ENCODE measurements at regions not wholly inside any gene's neighbourhood (a gene's known extent, or its start where the extent isn't known, plus 50 kb on each side); places are given as distances from the start of the nearest gene placed in this dataset.

DNA sequence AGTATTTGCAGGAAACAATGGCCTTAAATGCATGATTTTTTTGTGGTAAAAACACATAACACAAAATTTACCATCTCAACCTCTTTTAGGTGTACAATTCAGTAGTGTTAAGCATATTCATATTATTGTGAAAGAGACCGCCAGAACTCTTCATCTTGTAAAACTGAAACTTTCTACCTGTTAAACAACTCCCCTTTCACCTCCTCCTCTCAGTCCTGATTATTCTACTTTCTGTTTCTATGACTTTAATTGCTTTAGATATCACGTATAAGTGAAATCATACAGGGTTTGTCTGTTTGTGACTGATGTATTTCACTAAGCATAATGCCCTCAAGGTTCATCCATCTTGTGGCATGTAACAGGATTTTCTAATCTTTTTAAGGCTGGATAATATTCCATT, 353.4 kb downstream of the ADAMTS20 start:
- no peak for TF ChIP-seq POLR2AphosphoS5 (IDR thresholded peaks at IDR 0.05)
- TF ChIP-seq, protein P1, sequence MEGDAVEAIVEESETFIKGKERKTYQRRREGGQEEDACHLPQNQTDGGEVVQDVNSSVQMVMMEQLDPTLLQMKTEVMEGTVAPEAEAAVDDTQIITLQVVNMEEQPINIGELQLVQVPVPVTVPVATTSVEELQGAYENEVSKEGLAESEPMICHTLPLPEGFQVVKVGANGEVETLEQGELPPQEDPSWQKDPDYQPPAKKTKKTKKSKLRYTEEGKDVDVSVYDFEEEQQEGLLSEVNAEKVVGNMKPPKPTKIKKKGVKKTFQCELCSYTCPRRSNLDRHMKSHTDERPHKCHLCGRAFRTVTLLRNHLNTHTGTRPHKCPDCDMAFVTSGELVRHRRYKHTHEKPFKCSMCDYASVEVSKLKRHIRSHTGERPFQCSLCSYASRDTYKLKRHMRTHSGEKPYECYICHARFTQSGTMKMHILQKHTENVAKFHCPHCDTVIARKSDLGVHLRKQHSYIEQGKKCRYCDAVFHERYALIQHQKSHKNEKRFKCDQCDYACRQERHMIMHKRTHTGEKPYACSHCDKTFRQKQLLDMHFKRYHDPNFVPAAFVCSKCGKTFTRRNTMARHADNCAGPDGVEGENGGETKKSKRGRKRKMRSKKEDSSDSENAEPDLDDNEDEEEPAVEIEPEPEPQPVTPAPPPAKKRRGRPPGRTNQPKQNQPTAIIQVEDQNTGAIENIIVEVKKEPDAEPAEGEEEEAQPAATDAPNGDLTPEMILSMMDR (IDR thresholded peaks at IDR 0.05; ENCODE audit: poor library complexity, severe bottlenecking), result no peak
- TF ChIP-seq EP300 (conservative IDR thresholded peaks at IDR 0.05; ENCODE audit: poor library complexity, severe bottlenecking), result no peak
- TF ChIP-seq, protein P2, sequence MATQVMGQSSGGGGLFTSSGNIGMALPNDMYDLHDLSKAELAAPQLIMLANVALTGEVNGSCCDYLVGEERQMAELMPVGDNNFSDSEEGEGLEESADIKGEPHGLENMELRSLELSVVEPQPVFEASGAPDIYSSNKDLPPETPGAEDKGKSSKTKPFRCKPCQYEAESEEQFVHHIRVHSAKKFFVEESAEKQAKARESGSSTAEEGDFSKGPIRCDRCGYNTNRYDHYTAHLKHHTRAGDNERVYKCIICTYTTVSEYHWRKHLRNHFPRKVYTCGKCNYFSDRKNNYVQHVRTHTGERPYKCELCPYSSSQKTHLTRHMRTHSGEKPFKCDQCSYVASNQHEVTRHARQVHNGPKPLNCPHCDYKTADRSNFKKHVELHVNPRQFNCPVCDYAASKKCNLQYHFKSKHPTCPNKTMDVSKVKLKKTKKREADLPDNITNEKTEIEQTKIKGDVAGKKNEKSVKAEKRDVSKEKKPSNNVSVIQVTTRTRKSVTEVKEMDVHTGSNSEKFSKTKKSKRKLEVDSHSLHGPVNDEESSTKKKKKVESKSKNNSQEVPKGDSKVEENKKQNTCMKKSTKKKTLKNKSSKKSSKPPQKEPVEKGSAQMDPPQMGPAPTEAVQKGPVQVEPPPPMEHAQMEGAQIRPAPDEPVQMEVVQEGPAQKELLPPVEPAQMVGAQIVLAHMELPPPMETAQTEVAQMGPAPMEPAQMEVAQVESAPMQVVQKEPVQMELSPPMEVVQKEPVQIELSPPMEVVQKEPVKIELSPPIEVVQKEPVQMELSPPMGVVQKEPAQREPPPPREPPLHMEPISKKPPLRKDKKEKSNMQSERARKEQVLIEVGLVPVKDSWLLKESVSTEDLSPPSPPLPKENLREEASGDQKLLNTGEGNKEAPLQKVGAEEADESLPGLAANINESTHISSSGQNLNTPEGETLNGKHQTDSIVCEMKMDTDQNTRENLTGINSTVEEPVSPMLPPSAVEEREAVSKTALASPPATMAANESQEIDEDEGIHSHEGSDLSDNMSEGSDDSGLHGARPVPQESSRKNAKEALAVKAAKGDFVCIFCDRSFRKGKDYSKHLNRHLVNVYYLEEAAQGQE (IDR thresholded peaks at IDR 0.05; ENCODE audit: borderline replicate concordance), result no peak
